ENCODE measurements at regions not wholly inside any gene's neighbourhood (a gene's known extent, or its start where the extent isn't known, plus 50 kb on each side); places are given as distances from the start of the nearest gene placed in this dataset.

DNA sequence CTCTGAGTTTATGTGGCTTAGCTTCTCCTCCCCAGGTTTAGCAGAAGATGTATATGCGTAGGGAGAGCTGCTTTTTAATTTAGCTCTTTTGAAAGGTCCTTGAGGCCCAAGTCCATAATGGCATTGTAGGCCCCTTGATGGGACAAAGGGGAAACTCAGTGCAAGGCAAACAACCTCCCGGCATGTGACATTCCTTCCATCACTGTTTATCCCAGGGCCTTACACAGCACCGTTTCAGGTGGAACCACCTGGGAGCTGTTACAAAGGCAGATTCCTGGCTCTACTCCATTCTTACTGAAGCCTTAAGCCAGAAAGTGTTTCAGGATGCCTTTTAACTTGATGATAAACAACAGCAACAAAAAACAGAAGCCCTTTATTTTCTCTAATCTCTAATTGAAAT, 555.4 kb downstream of the SLC4A3 start:
- no peaks in the 10 kb centered on the region for H3K4me1 ChIP-seq (ENCODE audit: insufficient read depth)
- intact Hi-C loops (cut with DNase I), result no loop called here
- H3K36me3 ChIP-seq, result no peaks in the 10 kb centered on the region
- H3K4me3 ChIP-seq, result no peak overlapping the region
- no peak for TF ChIP-seq POLR2A (IDR thresholded peaks at IDR 0.05)
- no peak for TF ChIP-seq EP300 (IDR thresholded peaks at IDR 0.05)
- TF ChIP-seq CTCF (IDR thresholded peaks at IDR 0.05), result no peak
- WGBS, 3 donors, result 69 to 78% (median 77%) methylated on average over 3 of the region's 3 CpGs
- H3K27ac ChIP-seq, result no peak overlapping the region
- no peak for DNase-seq
- no peaks in the 10 kb centered on the region for H3K9me3 ChIP-seq
- no peaks in the 10 kb centered on the region for H3K27me3 ChIP-seq

- no peak overlapping the region for H3K4me3 ChIP-seq
- WGBS, 3 donors, result 42 to 60% (median 44%) methylated on average over 2 of the region's 2 CpGs
- H3K27me3 ChIP-seq, result no peaks in the 10 kb centered on the region
- H3K4me1 ChIP-seq (ENCODE audit: insufficient read depth), result no peaks in the 10 kb centered on the region
- no peaks in the 10 kb centered on the region for H3K9me3 ChIP-seq
- no peak overlapping the region for H3K27ac ChIP-seq
- intact Hi-C loops (cut with DNase I), result no loop called here
- no peak for DNase-seq
- H3K36me3 ChIP-seq, result no peaks in the 10 kb centered on the region
- TF ChIP-seq POLR2A (IDR thresholded peaks at IDR 0.05) (no peak), CTCF (IDR thresholded peaks at IDR 0.05) (no peak), EP300 (IDR thresholded peaks at IDR 0.05) (no peak)
Measured at GRCh38 chr2:220185766-220186305, 558.4 kb downstream of the SLC4A3 start.

DNA sequence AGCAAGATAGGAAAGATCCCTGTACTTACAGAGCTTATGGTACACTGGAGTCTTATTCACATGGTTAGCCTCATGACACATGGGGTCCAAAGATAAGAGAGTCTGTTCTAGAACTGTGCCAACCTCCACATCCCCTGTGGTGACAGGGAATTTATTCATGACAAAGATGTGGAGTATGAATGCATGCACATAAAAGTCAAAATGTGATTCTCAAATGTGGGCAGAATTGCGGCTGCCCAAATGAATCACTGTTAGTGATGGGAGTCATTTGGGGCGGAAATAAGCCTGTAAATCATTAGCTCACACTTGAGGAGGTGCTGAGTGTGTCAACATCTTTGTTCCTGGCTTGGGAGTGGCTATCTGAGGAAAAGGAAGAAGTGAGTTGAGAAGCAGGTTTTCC, 560.6 kb downstream of the SLC4A3 start:
- no peaks in the 10 kb centered on the region for H3K36me3 ChIP-seq
- no peak for TF ChIP-seq POLR2A (IDR thresholded peaks at IDR 0.05)
- no peak for TF ChIP-seq CTCF (IDR thresholded peaks at IDR 0.05)
- no peak for TF ChIP-seq EP300 (IDR thresholded peaks at IDR 0.05)
- WGBS, 3 donors, result 73 to 87% (median 78%) methylated on average over 2 of the region's 2 CpGs
- intact Hi-C loops (cut with DNase I), result no loop called here
- no peak overlapping the region for H3K27ac ChIP-seq
- H3K4me1 ChIP-seq (ENCODE audit: insufficient read depth), result no peaks in the 10 kb centered on the region
- DNase-seq, result no peak
- no peak overlapping the region for H3K4me3 ChIP-seq
- H3K9me3 ChIP-seq, result no peaks in the 10 kb centered on the region
- no peaks in the 10 kb centered on the region for H3K27me3 ChIP-seq

DNA sequence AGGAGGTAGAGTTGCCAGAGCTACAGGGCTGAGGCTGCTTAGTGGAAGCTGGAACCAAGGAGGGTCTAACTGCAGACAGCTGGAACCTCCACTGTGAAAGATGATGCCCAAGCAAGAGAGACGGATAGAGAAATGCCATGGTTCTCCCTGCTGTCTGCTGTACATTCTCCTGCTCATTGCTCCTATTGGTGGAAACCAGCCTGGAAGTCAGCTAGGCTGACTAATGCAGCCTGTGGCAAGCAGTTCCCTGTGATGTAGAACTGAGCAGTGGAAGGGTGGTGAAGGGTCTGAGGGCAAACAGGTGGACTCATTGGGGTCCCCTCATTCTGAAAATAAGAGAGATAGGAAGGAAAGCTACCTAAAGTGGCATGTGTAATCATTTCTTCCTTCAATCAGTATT, 563.6 kb downstream of the SLC4A3 start:
- Histone ChIP-seq H3K36me3 (no peaks in the 10 kb centered on the region), H3K27ac (no peak overlapping the region), H3K9me3 (no peaks in the 10 kb centered on the region), H3K4me1 (ENCODE audit: insufficient read depth) (no peaks in the 10 kb centered on the region), H3K4me3 (no peak overlapping the region), H3K27me3 (no peaks in the 10 kb centered on the region)
- TF ChIP-seq POLR2A (IDR thresholded peaks at IDR 0.05) (no peak), CTCF (IDR thresholded peaks at IDR 0.05) (no peak), EP300 (IDR thresholded peaks at IDR 0.05) (no peak)
- intact Hi-C loops (cut with DNase I), result no loop called here
- 0 to 50% (median 44%) methylated on average over 1 of the region's 1 CpG for WGBS, 3 donors
- DNase-seq, result no peak
